ENCODE measurements at regions not wholly inside any gene's neighbourhood (a gene's known extent, or its start where the extent isn't known, plus 50 kb on each side); places are given as distances from the start of the nearest gene placed in this dataset.

DNA sequence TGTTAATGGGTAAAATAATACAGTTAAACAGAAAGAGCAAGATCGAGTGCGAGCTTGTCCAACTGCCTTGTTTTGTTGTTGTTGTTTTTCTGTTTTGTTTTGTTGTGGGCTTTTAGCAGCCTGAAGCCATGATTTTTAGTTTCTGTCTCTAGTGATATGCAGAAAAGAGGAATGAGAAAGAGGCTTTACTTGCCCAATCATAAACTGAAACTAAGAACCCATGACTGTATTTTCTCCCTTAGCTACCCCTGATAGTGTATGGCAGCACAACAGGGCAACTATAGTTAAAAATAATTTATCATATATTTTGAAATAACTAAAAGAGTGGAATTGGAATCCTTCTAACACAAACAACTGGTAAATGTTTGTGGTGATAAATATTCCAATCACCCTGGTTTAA lies 493.9 kb downstream of the GLRX3 start:
- Histone ChIP-seq H3K9ac (ENCODE audit: low read length) (no peak overlapping the region), H3K27me3 (ENCODE audit: control insufficient read depth in 1 of 2, insufficient read depth in 1 of 2, low read length in 2 of 2) (no peaks in the 10 kb centered on the region), H4K91ac (ENCODE audit: low read length) (no peak overlapping the region)

GRCh38 chr10:130631142-130632096 lies 495.2 kb downstream of the GLRX3 start:
- Histone ChIP-seq H3K36me3 (ENCODE audit: control insufficient read depth in 1 of 2, insufficient read depth in 2 of 2, low read depth in 1 of 2, low read length in 2 of 2) (no peaks in the 10 kb centered on the region), H2AFZ (ENCODE audit: low read depth, low read length) (no peak overlapping the region), H3K9ac (ENCODE audit: low read length) (no peak overlapping the region), H3K4me1 (ENCODE audit: control insufficient read depth, insufficient read depth, low read depth, low read length) (no peaks in the 10 kb centered on the region), H3K27ac (ENCODE audit: low read length, poor library complexity, severe bottlenecking) (no peak overlapping the region), H2BK5ac (ENCODE audit: low read depth, low read length, poor library complexity, severe bottlenecking) (no peak overlapping the region), H2BK12ac (ENCODE audit: low read length in 2 of 2) (no peak overlapping the region), H3K79me1 (replicated peaks; ENCODE audit: low read length, poor library complexity, severe bottlenecking) (no peaks in the 10 kb centered on the region), H3K4me2 (ENCODE audit: low read length, poor library complexity, severe bottlenecking) (no peak overlapping the region), H2BK120ac (ENCODE audit: low read depth, low read length) (no peak overlapping the region), H3K14ac (ENCODE audit: low read length in 2 of 2) (no peak overlapping the region), H3K27me3 (ENCODE audit: control insufficient read depth in 1 of 2, insufficient read depth in 1 of 2, low read length in 2 of 2) (no peaks in the 10 kb centered on the region), H3K9me3 (ENCODE audit: control insufficient read depth, low read length) (peaks cover 2% of the 10 kb centered on the region), H3K4me3 (ENCODE audit: insufficient read depth in 1 of 2, low read depth in 1 of 2, low read length in 2 of 2) (no peak overlapping the region), H2BK15ac (ENCODE audit: low read depth, poor library complexity, severe bottlenecking) (no peak overlapping the region), H3K23ac (ENCODE audit: low read length in 2 of 2) (no peak overlapping the region), H3K18ac (ENCODE audit: low read depth in 1 of 2, low read length in 2 of 2) (no peak overlapping the region), H3K4ac (ENCODE audit: low read depth in 1 of 2, low read length in 2 of 2) (no peak overlapping the region), H4K8ac (ENCODE audit: low read length) (no peak overlapping the region), H2AK5ac (ENCODE audit: low read length, severe bottlenecking) (no peak overlapping the region), H4K91ac (ENCODE audit: low read length) (no peak overlapping the region)
- no peak for DNase-seq
- 43% methylated on average over 9 of the region's 10 CpGs for WGBS

More for the DNA sequence above, 493.9 kb downstream of the GLRX3 start:
- Histone ChIP-seq H4K8ac (ENCODE audit: low read length) (no peak overlapping the region), H2BK120ac (ENCODE audit: low read depth, low read length) (no peak overlapping the region), H3K4me1 (ENCODE audit: control insufficient read depth, insufficient read depth, low read depth, low read length) (no peaks in the 10 kb centered on the region), H2BK15ac (ENCODE audit: low read depth, poor library complexity, severe bottlenecking) (no peak overlapping the region), H2BK5ac (ENCODE audit: low read depth, low read length, poor library complexity, severe bottlenecking) (no peak overlapping the region), H2AFZ (ENCODE audit: low read depth, low read length) (no peak overlapping the region), H3K4me2 (ENCODE audit: low read length, poor library complexity, severe bottlenecking) (no peak overlapping the region), H3K14ac (ENCODE audit: low read length in 2 of 2) (no peak overlapping the region), H2AK5ac (ENCODE audit: low read length, severe bottlenecking) (no peak overlapping the region), H3K36me3 (ENCODE audit: control insufficient read depth in 1 of 2, insufficient read depth in 2 of 2, low read depth in 1 of 2, low read length in 2 of 2) (no peaks in the 10 kb centered on the region), H2BK12ac (ENCODE audit: low read length in 2 of 2) (no peak overlapping the region), H3K9me3 (ENCODE audit: control insufficient read depth, low read length) (peaks cover 2% of the 10 kb centered on the region), H3K23ac (ENCODE audit: low read length in 2 of 2) (no peak overlapping the region), H3K18ac (ENCODE audit: low read depth in 1 of 2, low read length in 2 of 2) (no peak overlapping the region), H3K27ac (ENCODE audit: low read length, poor library complexity, severe bottlenecking) (no peak overlapping the region), H3K4ac (ENCODE audit: low read depth in 1 of 2, low read length in 2 of 2) (no peak overlapping the region), H3K79me1 (replicated peaks; ENCODE audit: low read length, poor library complexity, severe bottlenecking) (no peaks in the 10 kb centered on the region), H3K4me3 (ENCODE audit: insufficient read depth in 1 of 2, low read depth in 1 of 2, low read length in 2 of 2) (no peak overlapping the region)
- DNase-seq = no peak
- 94% methylated on average over 2 of the region's 2 CpGs for WGBS

- no peak overlapping the region for H3K27ac ChIP-seq (ENCODE audit: low read length, poor library complexity, severe bottlenecking)
- H3K9me3 ChIP-seq (ENCODE audit: control insufficient read depth, low read length) = no peaks in the 10 kb centered on the region
- H3K4ac ChIP-seq (ENCODE audit: low read depth in 1 of 2, low read length in 2 of 2) = no peak overlapping the region
- DNase-seq = no peak
- H3K36me3 ChIP-seq (ENCODE audit: control insufficient read depth in 1 of 2, insufficient read depth in 2 of 2, low read depth in 1 of 2, low read length in 2 of 2) = no peaks in the 10 kb centered on the region
- no peak overlapping the region for H3K9ac ChIP-seq (ENCODE audit: low read length)
- no peak overlapping the region for H3K23ac ChIP-seq (ENCODE audit: low read length in 2 of 2)
- no peaks in the 10 kb centered on the region for H3K79me1 ChIP-seq (replicated peaks; ENCODE audit: low read length, poor library complexity, severe bottlenecking)
- no peak overlapping the region for H3K18ac ChIP-seq (ENCODE audit: low read depth in 1 of 2, low read length in 2 of 2)
- no peaks in the 10 kb centered on the region for H3K27me3 ChIP-seq (ENCODE audit: control insufficient read depth in 1 of 2, insufficient read depth in 1 of 2, low read length in 2 of 2)
- no peak overlapping the region for H2BK12ac ChIP-seq (ENCODE audit: low read length in 2 of 2)
- H3K4me3 ChIP-seq (ENCODE audit: insufficient read depth in 1 of 2, low read depth in 1 of 2, low read length in 2 of 2) = no peak overlapping the region
- no peak overlapping the region for H4K8ac ChIP-seq (ENCODE audit: low read length)
- no peak overlapping the region for H3K4me2 ChIP-seq (ENCODE audit: low read length, poor library complexity, severe bottlenecking)
- H2AK5ac ChIP-seq (ENCODE audit: low read length, severe bottlenecking) = no peak overlapping the region
- no peak overlapping the region for H2AFZ ChIP-seq (ENCODE audit: low read depth, low read length)
- H2BK5ac ChIP-seq (ENCODE audit: low read depth, low read length, poor library complexity, severe bottlenecking) = no peak overlapping the region
- H3K14ac ChIP-seq (ENCODE audit: low read length in 2 of 2) = no peak overlapping the region
- H2BK15ac ChIP-seq (ENCODE audit: low read depth, poor library complexity, severe bottlenecking) = no peak overlapping the region
- no peaks in the 10 kb centered on the region for H3K4me1 ChIP-seq (ENCODE audit: control insufficient read depth, insufficient read depth, low read depth, low read length)
- 82% methylated on average over 4 of the region's 4 CpGs for WGBS
- H4K91ac ChIP-seq (ENCODE audit: low read length) = no peak overlapping the region
- no peak overlapping the region for H2BK120ac ChIP-seq (ENCODE audit: low read depth, low read length)
Observed at GRCh38 chr10:130634816-130635215, 498.6 kb downstream of the GLRX3 start.

DNA sequence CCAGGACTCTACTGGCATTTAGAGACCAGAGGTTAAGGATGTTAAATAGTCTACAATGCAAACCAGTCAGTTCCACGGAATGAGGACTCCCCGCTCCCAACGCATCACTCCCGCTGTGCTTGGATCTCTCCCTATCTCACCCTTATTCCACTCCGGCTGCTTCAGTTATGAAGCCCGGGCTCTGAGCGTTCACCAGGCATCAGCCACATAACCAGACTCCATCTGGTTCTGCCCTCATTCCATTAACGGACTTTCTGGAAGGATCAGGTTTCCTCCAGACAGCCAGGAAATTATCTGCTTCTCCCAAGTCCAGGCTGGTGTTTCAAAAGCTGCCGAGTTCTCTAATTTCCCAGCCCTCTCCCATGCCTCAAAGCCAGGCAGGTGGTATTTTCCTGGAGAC lies 499.3 kb downstream of the GLRX3 start:
- 73% methylated on average over 8 of the region's 9 CpGs for WGBS
- Histone ChIP-seq H3K27me3 (ENCODE audit: control insufficient read depth in 1 of 2, insufficient read depth in 1 of 2, low read length in 2 of 2) (no peaks in the 10 kb centered on the region), H4K8ac (ENCODE audit: low read length) (no peak overlapping the region), H3K9ac (ENCODE audit: low read length) (no peak overlapping the region), H4K91ac (ENCODE audit: low read length) (no peak overlapping the region), H3K23ac (ENCODE audit: low read length in 2 of 2) (no peak overlapping the region), H2BK12ac (ENCODE audit: low read length in 2 of 2) (no peak overlapping the region), H3K9me3 (ENCODE audit: control insufficient read depth, low read length) (no peaks in the 10 kb centered on the region), H3K36me3 (ENCODE audit: control insufficient read depth in 1 of 2, insufficient read depth in 2 of 2, low read depth in 1 of 2, low read length in 2 of 2) (no peaks in the 10 kb centered on the region), H2AK5ac (ENCODE audit: low read length, severe bottlenecking) (no peak overlapping the region), H3K27ac (ENCODE audit: low read length, poor library complexity, severe bottlenecking) (no peak overlapping the region), H3K4me2 (ENCODE audit: low read length, poor library complexity, severe bottlenecking) (no peak overlapping the region), H3K4me1 (ENCODE audit: control insufficient read depth, insufficient read depth, low read depth, low read length) (no peaks in the 10 kb centered on the region), H3K14ac (ENCODE audit: low read length in 2 of 2) (no peak overlapping the region), H2BK120ac (ENCODE audit: low read depth, low read length) (no peak overlapping the region), H3K79me1 (replicated peaks; ENCODE audit: low read length, poor library complexity, severe bottlenecking) (no peaks in the 10 kb centered on the region), H2AFZ (ENCODE audit: low read depth, low read length) (no peak overlapping the region), H2BK15ac (ENCODE audit: low read depth, poor library complexity, severe bottlenecking) (no peak overlapping the region), H2BK5ac (ENCODE audit: low read depth, low read length, poor library complexity, severe bottlenecking) (no peak overlapping the region), H3K4ac (ENCODE audit: low read depth in 1 of 2, low read length in 2 of 2) (no peak overlapping the region), H3K18ac (ENCODE audit: low read depth in 1 of 2, low read length in 2 of 2) (no peak overlapping the region), H3K4me3 (ENCODE audit: insufficient read depth in 1 of 2, low read depth in 1 of 2, low read length in 2 of 2) (no peak overlapping the region)
- DNase-seq = no peak
